ENCODE measurements at regions not wholly inside any gene's neighbourhood (a gene's known extent, or its start where the extent isn't known, plus 50 kb on each side); places are given as distances from the start of the nearest gene placed in this dataset.

DNA sequence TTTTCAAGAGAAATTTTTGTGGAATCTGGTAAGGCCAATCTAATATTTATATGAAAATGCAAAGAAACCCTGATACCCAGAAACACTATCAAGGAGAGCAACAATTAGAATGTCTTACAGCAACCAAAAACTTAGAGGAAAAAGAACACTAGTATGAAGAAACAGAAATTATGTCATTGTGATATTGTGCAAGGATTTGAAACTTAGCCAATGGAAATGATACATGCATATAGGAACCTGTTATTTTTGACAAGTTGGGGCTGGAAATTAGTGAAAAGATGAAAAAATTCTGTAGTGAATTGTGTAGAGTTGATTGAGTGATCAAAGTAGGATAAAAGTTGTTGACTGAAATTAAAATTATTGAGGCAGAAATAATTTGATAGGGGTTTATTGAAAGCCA, 792.6 kb upstream of the SLITRK6 start:
- H3K27me3 ChIP-seq (ENCODE audit: control insufficient read depth in 1 of 2, insufficient read depth in 2 of 2, low read length in 2 of 2) = no peaks in the 10 kb centered on the region
- ATAC-seq = no peak
- no peaks in the 10 kb centered on the region for H3K36me3 ChIP-seq (replicated peaks in 1 of 2; ENCODE audit: control insufficient read depth in 1 of 2, insufficient read depth in 2 of 2, low read length in 2 of 2)
- FAIRE-seq = no peak
- TF ChIP-seq, protein P1, sequence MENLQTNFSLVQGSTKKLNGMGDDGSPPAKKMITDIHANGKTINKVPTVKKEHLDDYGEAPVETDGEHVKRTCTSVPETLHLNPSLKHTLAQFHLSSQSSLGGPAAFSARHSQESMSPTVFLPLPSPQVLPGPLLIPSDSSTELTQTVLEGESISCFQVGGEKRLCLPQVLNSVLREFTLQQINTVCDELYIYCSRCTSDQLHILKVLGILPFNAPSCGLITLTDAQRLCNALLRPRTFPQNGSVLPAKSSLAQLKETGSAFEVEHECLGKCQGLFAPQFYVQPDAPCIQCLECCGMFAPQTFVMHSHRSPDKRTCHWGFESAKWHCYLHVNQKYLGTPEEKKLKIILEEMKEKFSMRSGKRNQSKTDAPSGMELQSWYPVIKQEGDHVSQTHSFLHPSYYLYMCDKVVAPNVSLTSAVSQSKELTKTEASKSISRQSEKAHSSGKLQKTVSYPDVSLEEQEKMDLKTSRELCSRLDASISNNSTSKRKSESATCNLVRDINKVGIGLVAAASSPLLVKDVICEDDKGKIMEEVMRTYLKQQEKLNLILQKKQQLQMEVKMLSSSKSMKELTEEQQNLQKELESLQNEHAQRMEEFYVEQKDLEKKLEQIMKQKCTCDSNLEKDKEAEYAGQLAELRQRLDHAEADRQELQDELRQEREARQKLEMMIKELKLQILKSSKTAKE (CRISPR knock-in tag; IDR thresholded peaks at IDR 0.05; ENCODE audit: borderline replicate concordance) = no peak
- TF ChIP-seq NFIB (CRISPR knock-in tag; IDR thresholded peaks at IDR 0.05; ENCODE audit: borderline replicate concordance) = no peak
- TF ChIP-seq ZNF790 (CRISPR knock-in tag; IDR thresholded peaks at IDR 0.05; ENCODE audit: borderline replicate concordance) = no peak
- TF ChIP-seq, protein P2, sequence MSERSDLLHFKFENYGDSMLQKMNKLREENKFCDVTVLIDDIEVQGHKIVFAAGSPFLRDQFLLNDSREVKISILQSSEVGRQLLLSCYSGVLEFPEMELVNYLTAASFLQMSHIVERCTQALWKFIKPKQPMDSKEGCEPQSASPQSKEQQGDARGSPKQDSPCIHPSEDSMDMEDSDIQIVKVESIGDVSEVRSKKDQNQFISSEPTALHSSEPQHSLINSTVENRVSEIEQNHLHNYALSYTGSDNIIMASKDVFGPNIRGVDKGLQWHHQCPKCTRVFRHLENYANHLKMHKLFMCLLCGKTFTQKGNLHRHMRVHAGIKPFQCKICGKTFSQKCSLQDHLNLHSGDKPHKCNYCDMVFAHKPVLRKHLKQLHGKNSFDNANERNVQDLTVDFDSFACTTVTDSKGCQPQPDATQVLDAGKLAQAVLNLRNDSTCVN (CRISPR knock-in tag; IDR thresholded peaks at IDR 0.05; ENCODE audit: borderline replicate concordance) = no peak
- no peak for TF ChIP-seq ARNT (IDR thresholded peaks at IDR 0.05)
- TF ChIP-seq EZH2 (conservative IDR thresholded peaks at IDR 0.05; ENCODE audit: low read depth, low read length) = no peak
- no peak for TF ChIP-seq CHD2 (IDR thresholded peaks at IDR 0.05; ENCODE audit: low read depth, low read length)
- TF ChIP-seq, protein P3, sequence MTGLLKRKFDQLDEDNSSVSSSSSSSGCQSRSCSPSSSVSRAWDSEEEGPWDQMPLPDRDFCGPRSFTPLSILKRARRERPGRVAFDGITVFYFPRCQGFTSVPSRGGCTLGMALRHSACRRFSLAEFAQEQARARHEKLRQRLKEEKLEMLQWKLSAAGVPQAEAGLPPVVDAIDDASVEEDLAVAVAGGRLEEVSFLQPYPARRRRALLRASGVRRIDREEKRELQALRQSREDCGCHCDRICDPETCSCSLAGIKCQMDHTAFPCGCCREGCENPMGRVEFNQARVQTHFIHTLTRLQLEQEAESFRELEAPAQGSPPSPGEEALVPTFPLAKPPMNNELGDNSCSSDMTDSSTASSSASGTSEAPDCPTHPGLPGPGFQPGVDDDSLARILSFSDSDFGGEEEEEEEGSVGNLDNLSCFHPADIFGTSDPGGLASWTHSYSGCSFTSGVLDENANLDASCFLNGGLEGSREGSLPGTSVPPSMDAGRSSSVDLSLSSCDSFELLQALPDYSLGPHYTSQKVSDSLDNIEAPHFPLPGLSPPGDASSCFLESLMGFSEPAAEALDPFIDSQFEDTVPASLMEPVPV (CRISPR knock-in tag; IDR thresholded peaks at IDR 0.05) = no peak
- TF ChIP-seq ZNF564 (CRISPR knock-in tag; IDR thresholded peaks at IDR 0.05) = no peak
- TF ChIP-seq ZNF180 (CRISPR knock-in tag; IDR thresholded peaks at IDR 0.05; ENCODE audit: borderline replicate concordance, low read depth) = no peak
- H3K4me2 ChIP-seq (ENCODE audit: low read depth, low read length) = no peak overlapping the region
- H3K27ac ChIP-seq (ENCODE audit: extremely low read length, insufficient read depth, low read length) = no peak overlapping the region
- DNase-seq (ENCODE audit: low spot score) = no peak
- intact Hi-C loops (cut with micrococcal nuclease; ENCODE audit: unreplicated experiment) (no loop called here), in situ Hi-C loops (cut with HindIII; ENCODE audit: extremely low pct_ligation_motif_present, low pct_unique_long_range_greater_than_20kb) (no loop called here)
- H2AFZ ChIP-seq (ENCODE audit: low read length) = no peak overlapping the region
- no peak overlapping the region for H3K4me3 ChIP-seq (replicated peaks in 1 of 3; ENCODE audit: insufficient read depth in 1 of 3, low read depth in 2 of 3, low read length in 3 of 3)
- no peaks in the 10 kb centered on the region for H3K79me2 ChIP-seq (ENCODE audit: insufficient read depth, low read length)
- ChIA-PET POLR2A (no interaction called here), CTCF (ENCODE audit: low intra/inter-chr PET ratio, low total read pairs) (no interaction called here)
- H3K4me1 ChIP-seq (ENCODE audit: insufficient read depth, low read length) = no peaks in the 10 kb centered on the region
- BruUV-seq (replicated peaks) = no TSS peak
- no peaks in the 10 kb centered on the region for H4K20me1 ChIP-seq (ENCODE audit: insufficient read depth, low read length)
- no peak overlapping the region for H3K9ac ChIP-seq (ENCODE audit: insufficient read depth, low read depth, low read length)
- H3K9me3 ChIP-seq (ENCODE audit: low read length) = no peaks in the 10 kb centered on the region

All from HepG2 (cell line).